ENCODE measurements at regions not wholly inside any gene's neighbourhood (a gene's known extent, or its start where the extent isn't known, plus 50 kb on each side); places are given as distances from the start of the nearest gene placed in this dataset.

DNA sequence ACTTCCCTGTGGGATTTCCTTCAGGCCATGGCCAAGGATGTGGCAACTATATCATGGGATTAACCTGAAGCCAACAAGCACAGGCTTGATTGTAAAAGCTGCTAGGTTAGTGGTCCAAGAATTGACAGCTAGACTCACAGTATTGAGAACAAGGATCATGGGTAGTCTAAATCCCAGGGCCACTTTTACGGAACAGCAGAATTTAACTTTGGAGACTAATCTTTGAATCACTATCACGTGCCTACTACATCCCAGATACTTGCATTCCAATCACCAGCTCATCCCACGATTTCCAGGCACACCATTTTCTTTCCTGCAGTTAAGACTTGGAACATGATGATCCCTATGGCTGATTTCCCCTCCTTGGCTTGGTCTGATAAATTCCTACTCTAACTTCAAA is 65.6 kb upstream of the ADO start:
- DNase-seq (ENCODE audit: low read depth), result peak; percentile 32
- H3K4me3 ChIP-seq (replicated peaks; ENCODE audit: low read depth, low read length), result no peak overlapping the region
- TF ChIP-seq, protein P1, sequence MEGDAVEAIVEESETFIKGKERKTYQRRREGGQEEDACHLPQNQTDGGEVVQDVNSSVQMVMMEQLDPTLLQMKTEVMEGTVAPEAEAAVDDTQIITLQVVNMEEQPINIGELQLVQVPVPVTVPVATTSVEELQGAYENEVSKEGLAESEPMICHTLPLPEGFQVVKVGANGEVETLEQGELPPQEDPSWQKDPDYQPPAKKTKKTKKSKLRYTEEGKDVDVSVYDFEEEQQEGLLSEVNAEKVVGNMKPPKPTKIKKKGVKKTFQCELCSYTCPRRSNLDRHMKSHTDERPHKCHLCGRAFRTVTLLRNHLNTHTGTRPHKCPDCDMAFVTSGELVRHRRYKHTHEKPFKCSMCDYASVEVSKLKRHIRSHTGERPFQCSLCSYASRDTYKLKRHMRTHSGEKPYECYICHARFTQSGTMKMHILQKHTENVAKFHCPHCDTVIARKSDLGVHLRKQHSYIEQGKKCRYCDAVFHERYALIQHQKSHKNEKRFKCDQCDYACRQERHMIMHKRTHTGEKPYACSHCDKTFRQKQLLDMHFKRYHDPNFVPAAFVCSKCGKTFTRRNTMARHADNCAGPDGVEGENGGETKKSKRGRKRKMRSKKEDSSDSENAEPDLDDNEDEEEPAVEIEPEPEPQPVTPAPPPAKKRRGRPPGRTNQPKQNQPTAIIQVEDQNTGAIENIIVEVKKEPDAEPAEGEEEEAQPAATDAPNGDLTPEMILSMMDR (IDR thresholded peaks at IDR 0.05; ENCODE audit: low read length, missing control alignments), result no peak

- no peak for DNase-seq (ENCODE audit: low read depth)
- H3K4me3 ChIP-seq (replicated peaks; ENCODE audit: low read depth, low read length), result no peak overlapping the region
- TF ChIP-seq, protein P1 (IDR thresholded peaks at IDR 0.05; ENCODE audit: low read length, missing control alignments), result no peak
Observed at GRCh38 chr10:62740885-62741745, 63.4 kb upstream of the ADO start.

GRCh38 chr10:62741996-62742395 is 62.5 kb upstream of the ADO start:
- no peak overlapping the region for H3K4me3 ChIP-seq (replicated peaks; ENCODE audit: low read depth, low read length)
- no peak for DNase-seq (ENCODE audit: low read depth)
- TF ChIP-seq, protein P1 (IDR thresholded peaks at IDR 0.05; ENCODE audit: low read length, missing control alignments), result no peak

GRCh38 chr10:62742536-62743061 is 61.9 kb upstream of the ADO start:
- no peak overlapping the region for H3K4me3 ChIP-seq (replicated peaks; ENCODE audit: low read depth, low read length)
- DNase-seq (ENCODE audit: low read depth), result peak; percentile 39
- TF ChIP-seq, protein P1 (IDR thresholded peaks at IDR 0.05; ENCODE audit: low read length, missing control alignments), result no peak

- TF ChIP-seq, protein P1 (IDR thresholded peaks at IDR 0.05; ENCODE audit: low read length, missing control alignments), result no peak
- no peak for DNase-seq (ENCODE audit: low read depth)
- H3K4me3 ChIP-seq (replicated peaks; ENCODE audit: low read depth, low read length), result no peak overlapping the region
Observed at GRCh38 chr10:62744136-62744535, 60.4 kb upstream of the ADO start.

GRCh38 chr10:62745581-62745980 is 58.9 kb upstream of the ADO start:
- DNase-seq (ENCODE audit: low read depth), result no peak
- TF ChIP-seq, protein P1 (IDR thresholded peaks at IDR 0.05; ENCODE audit: low read length, missing control alignments), result no peak
- H3K4me3 ChIP-seq (replicated peaks; ENCODE audit: low read depth, low read length), result no peak overlapping the region
